Amygdala (tissue), 56 donors: ENCODE measurements at regions not wholly inside any gene's neighbourhood (a gene's known extent, or its start where the extent isn't known, plus 50 kb on each side); places are given as distances from the start of the nearest gene placed in this dataset.

Source experiments
- DNase-seq, 56 donors: peaks; one replicate each; lab custom pipeline; 2025; lab: John Stamatoyannopoulos, UW

GRCh38 chr2:22247466-22247865, 1123.7 kb downstream of the TDRD15 start:
- no peak for DNase-seq

DNA sequence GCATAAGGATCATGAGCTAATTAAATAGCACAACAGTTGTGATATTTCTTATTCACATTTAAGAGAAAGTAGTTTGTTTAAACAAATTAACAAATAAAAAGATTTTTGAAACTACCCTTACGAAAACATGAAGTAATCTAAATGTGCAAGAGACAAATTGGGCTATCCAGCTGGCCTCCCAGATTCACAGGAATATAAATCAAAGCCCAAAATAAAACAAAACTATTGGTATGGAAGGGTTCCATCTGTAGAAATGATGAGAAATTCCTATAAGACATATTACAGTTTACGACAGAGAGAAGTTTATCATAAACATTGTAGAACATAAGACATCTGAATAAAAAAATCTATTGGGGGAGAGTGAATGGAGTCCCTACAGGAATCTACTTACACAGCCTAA, 1125.1 kb downstream of the TDRD15 start:
- DNase-seq = no peak

DNA sequence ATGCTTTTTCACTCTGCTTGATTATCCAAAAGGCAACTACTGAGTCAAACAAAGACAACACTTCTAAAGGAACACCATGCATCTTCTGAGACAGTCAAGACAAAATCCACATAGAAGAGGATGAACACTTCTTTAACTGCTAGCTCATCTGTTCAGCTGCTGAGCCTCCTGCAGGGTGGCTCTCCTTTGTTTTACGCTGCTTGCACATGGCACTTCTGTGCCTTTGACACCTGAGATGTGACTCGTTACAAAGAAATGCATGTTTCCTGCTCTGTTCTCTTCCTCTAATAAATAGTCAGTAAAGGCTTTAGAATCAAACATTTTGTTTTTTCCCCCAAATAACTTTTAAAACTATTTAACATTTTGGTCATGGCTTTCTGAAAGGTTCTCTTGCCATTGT, 1129.4 kb downstream of the TDRD15 start:
- DNase-seq = no peak

- no peak for DNase-seq
Measured at GRCh38 chr2:22261165-22261564, 1123.8 kb upstream of the KLHL29 start.

- no peak for DNase-seq
Measured at GRCh38 chr2:22270341-22270740, 1114.6 kb upstream of the KLHL29 start.

GRCh38 chr2:22273853-22274252, 1111.1 kb upstream of the KLHL29 start:
- no peak for DNase-seq

GRCh38 chr2:22274661-22275060, 1110.3 kb upstream of the KLHL29 start:
- DNase-seq = peak in 19 of 56 donors; percentile 4 to 69 (median 13)

DNA sequence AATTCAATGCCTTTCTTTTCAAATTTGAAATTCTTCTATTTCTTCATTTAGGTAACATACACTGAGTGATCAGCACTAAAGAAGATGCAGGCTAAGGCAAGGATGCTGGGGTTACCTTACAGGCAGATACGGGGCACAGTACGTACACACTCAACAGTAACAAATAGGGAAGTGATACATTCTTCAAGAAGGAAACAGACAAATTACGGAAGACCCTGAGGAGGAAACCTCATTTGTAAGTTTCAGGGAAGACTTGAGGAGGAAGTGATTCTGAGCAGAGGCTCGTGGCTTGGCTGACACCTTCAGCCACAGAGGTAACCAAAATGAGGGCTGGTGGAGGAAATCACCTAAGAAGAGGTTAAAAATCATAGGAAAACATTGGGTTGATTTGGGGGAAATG, 1108.3 kb upstream of the KLHL29 start:
- DNase-seq = no peak

DNA sequence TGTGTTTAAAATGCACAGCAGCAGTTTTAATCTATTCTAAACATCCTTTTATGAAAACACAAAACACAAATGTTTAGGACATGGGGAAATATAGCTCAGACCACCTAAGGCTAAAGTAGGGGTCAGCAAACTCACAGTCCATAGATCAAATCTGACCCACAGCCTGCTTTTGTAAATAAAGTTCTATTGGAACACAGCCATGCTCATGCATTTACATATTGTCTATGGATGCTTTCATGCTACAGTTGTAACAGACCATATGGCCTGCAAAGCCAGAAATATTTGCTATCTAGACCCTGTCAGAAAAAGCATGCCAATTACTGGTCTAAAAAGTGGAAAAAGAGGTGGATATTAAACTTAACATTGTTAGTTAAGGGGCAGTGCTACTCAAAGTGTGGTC, 1105.4 kb upstream of the KLHL29 start:
- no peak for DNase-seq

DNA sequence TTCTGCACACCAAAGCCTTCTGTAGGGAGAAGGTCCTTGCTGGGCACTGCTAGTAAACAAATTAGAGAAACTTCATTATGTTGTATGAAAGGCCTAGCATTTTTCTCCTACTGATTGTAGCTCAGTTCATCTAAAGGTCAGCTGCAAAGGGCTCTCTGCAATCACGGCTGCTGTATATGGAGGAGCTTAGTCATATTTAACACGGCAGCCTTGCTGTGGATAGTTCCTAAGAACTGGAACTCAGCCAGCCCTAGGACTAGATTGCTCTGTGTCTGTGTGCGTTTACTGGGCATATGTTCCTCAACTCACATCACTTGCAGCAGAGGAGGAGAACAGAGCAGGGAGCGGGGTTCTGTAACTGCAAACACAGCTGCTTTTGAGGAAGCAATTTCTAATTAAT, 1103.9 kb upstream of the KLHL29 start:
- DNase-seq = peak in 15 of 56 donors; percentile 1 to 42 (median 9)

DNA sequence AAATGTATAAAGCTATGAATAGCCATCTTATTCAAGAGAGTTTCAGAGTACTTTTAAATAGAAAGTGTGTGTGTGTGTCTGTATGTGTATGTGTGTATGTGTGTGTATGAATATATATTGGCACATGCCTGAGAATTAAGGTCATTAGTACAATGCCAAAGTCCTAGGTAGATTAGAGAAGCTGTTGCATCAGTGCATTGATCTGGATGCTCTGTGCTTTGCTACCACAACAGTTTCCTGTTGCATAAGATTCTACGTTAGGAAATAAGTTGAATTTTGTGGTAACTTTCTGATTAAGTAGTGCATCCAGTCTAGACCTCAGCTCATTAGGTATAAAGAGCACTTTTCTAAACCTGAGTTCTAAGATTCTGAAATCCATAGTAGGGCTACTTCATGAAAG, 1102.8 kb upstream of the KLHL29 start:
- no peak for DNase-seq

- no peak for DNase-seq
Measured at GRCh38 chr2:22282916-22283315, 1102.1 kb upstream of the KLHL29 start.

GRCh38 chr2:22283436-22283835, 1101.5 kb upstream of the KLHL29 start:
- DNase-seq = no peak

DNA sequence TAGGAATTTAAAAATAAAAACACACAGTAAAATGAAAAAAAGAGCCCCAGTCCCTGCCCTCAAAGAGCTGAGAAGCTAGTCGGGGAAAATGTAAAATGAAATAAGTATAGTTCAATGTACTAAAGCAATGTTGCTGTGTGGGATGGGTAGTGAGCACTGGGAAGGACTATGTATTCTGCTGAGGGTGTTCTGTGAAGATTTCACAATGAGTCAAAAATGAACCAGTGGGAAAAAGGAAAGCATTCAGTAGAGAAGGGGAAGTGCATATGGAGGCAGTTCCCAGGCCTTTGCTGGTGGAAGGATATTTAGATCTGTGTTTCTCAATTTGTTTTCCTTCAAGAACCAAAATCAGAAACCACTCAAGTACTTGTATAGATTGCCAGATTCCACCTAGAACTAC, 1094.7 kb upstream of the KLHL29 start:
- DNase-seq = no peak

DNA sequence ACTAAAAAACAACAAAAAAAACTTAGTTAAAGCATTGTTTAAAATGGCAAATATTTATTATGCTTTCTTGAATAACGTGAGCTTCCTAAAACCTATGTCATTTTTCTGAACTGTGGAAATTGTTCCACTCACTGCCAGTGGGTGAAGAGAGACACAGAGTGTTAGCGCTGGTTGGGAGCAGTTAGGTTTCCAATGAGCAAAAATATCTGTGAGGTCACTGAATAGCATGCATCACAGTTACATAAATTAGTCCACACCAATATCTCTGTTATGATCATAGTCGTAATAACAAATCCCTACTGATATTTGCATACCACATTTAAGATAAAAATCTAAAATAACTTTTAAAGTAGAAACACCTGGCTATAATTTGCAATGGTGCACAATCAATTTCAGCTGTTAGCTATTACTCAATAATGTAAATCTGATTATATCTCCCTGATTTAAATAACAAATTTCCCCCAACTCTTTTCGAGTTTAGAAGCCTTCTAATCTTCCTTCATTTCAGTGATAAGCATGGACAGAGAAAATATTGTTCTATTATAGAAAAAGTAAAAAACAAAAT, 1094.0 kb upstream of the KLHL29 start:
- no peak for DNase-seq

DNA sequence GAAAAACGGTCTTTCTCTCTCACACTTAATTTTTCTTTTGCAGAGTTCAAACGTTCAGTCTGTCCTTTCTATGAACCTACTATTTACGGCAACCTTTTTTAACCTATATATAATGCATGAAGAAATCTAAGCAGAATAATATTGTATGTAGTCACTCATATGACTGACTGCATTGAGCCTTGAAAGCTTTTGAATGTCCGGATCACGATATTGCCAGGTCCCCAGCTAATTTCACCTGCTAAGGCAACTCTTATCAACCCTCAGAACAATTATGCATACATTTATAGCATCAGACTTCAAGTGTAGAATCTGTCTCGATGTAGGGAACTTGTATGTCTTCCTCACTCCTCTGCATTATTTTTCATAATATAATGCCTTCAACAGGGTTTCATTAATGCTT, 1083.8 kb upstream of the KLHL29 start:
- DNase-seq = no peak

DNA sequence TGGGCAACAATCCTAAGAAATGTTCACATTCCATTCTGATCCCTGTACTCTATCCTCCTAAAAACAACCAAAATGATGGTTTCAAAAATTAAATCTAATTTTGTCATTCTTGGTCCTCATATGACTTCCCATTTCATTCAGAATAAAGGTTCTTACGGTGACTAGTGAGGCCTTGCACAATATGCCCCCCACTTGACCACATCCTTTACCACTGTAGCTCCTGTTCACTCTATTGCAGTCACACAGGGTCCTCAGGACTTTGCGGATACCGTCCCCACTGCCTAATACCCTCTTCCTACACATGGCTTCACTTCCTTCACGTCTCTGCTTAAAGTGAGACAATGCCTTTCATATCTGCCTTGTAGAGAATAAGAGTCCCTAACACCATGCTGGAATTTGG, 1058.7 kb upstream of the KLHL29 start:
- no peak for DNase-seq

- peak in 18 of 56 donors; percentile 0 to 62 (median 8) for DNase-seq
Measured at GRCh38 chr2:22329211-22330154, 1055.5 kb upstream of the KLHL29 start.

- no peak for DNase-seq
Measured at GRCh38 chr2:22336414-22336813, 1048.6 kb upstream of the KLHL29 start.

- no peak for DNase-seq
Measured at GRCh38 chr2:22340716-22341115, 1044.3 kb upstream of the KLHL29 start.

DNA sequence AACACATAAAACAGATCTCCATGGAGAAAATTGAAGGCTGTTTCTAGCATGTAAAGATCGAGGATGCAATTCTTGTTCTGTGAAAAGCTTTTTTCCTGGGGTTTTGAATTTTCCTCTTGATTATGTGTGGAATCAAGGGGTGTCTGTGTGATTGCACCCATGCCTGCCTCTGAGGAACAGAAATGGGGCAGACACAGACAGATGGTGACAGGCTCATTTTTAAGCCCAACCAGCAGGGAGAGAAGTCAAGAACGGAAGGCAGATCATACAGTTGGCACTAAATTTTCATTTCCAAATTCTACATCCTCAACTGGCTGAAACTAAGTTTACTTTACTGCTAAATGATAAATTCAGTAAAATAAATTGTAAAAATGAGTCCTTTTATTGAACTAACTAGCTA, 1037.7 kb upstream of the KLHL29 start:
- no peak for DNase-seq

GRCh38 chr2:22350621-22351020, 1034.4 kb upstream of the KLHL29 start:
- DNase-seq = peak in 1 of 56 donors; percentile 2
